GM23338 (cell line): ENCODE measurements at regions not wholly inside any gene's neighbourhood (a gene's known extent, or its start where the extent isn't known, plus 50 kb on each side); places are given as distances from the start of the nearest gene placed in this dataset.

Source experiments
- ATAC-seq: fragments of 200-7000 bp; cut with Tn5 transposase; 3 replicates; pipeline ENCODE4 v1.9.1; 2020
- DNase-seq: peaks from one replicate; pipeline ENCODE4 v3.0.0-alpha.2; 2015; ENCODE audit warnings: low spot score
- H2AFZ ChIP-seq: fragments of 200-600 bp; sonication (generic); 2 replicates; pipeline ENCODE4 v1.8.0; 2016; ENCODE audit warnings: antibody characterized with exemption, mild to moderate bottlenecking, moderate library complexity
- H3F3A ChIP-seq: fragments of 200-600 bp; sonication (generic); replicated peaks from 2 replicates; pipeline ENCODE4 v1.8.0; 2017; ENCODE audit warnings: antibody characterized with exemption, mixed run types, low read depth
- H3K27ac ChIP-seq: fragments of 200-600 bp; sonication (generic); 2 replicates; pipeline ENCODE4 v1.6.1; 2016; ENCODE audit warnings: low read depth
- H3K27me3 ChIP-seq: fragments of 200-600 bp; sonication (generic); 2 replicates; pipeline ENCODE4 v1.8.0; 2016; ENCODE audit warnings: mild to moderate bottlenecking, mixed run types, moderate library complexity; ENCODE audit not compliant: insufficient read depth
- H3K36me3 ChIP-seq: fragments of 200-600 bp; sonication (generic); 2 replicates; pipeline ENCODE4 v1.8.0; 2016; ENCODE audit warnings: mild to moderate bottlenecking; ENCODE audit not compliant: insufficient read depth
- H3K4me1 ChIP-seq: fragments of 200-600 bp; sonication (generic); 2 replicates; pipeline ENCODE4 v1.8.0; 2016; ENCODE audit warnings: mild to moderate bottlenecking, moderate library complexity; ENCODE audit not compliant: insufficient read depth
- H3K4me2 ChIP-seq: fragments of 200-600 bp; sonication (generic); 2 replicates; pipeline ENCODE4 v1.7.1; 2017; ENCODE audit warnings: mixed run types
- H3K4me3 ChIP-seq: fragments of 200-600 bp; sonication (generic); 2 replicates; pipeline ENCODE4 v1.6.1; 2016; ENCODE audit warnings: mixed run types
- H3K79me2 ChIP-seq: fragments of 200-600 bp; sonication (generic); replicated peaks from 2 replicates; pipeline ENCODE4 v1.8.0; 2017; ENCODE audit warnings: mild to moderate bottlenecking; ENCODE audit not compliant: insufficient read depth
- H3K9me2 ChIP-seq: fragments of 200-600 bp; sonication (generic); 2 replicates; pipeline ENCODE4 v1.8.0; 2017; ENCODE audit not compliant: insufficient read depth
- H4K20me1 ChIP-seq: fragments of 200-600 bp; sonication (generic); replicated peaks from 2 replicates; pipeline ENCODE4 v1.8.0; 2017; ENCODE audit warnings: mild to moderate bottlenecking; ENCODE audit not compliant: insufficient read depth
- H3K27ac Mint-ChIP-seq: 2 replicates; pipeline ENCODE4 v1.8.0; 2020; ENCODE audit warnings: inconsistent platforms, mild to moderate bottlenecking, moderate library complexity, mixed read lengths
- H3K27me3 Mint-ChIP-seq: 3 replicates; pipeline ENCODE4 v1.8.0; 2022; ENCODE audit warnings: low read depth, mild to moderate bottlenecking, moderate library complexity, mixed read lengths, inconsistent platforms; ENCODE audit not compliant: insufficient read depth, poor library complexity
- H3K36me3 Mint-ChIP-seq: 3 replicates; pipeline ENCODE4 v1.8.0; 2021; ENCODE audit warnings: low read depth, mild to moderate bottlenecking, inconsistent platforms, moderate library complexity, mixed read lengths
- H3K4me1 Mint-ChIP-seq: 3 replicates; pipeline ENCODE4 v1.8.0; 2020; ENCODE audit warnings: mild to moderate bottlenecking, inconsistent platforms, mixed read lengths
- H3K4me3 Mint-ChIP-seq: 3 replicates; pipeline ENCODE4 v1.8.0; 2021; ENCODE audit warnings: moderate library complexity, mild to moderate bottlenecking, inconsistent platforms, mixed read lengths
- H3K9me3 Mint-ChIP-seq: 3 replicates; pipeline ENCODE4 v1.8.0; 2020; ENCODE audit warnings: moderate library complexity, mild to moderate bottlenecking, inconsistent platforms, mixed read lengths
- CREB1 ChIP-seq: fragments of 250-450 bp; sonication (Bioruptor Pico); IDR thresholded peaks from 2 replicates; pipeline ENCODE4 v1.5.0; 2020; ENCODE audit warnings: low read depth, mild to moderate bottlenecking, moderate library complexity
- ETS1 ChIP-seq: IDR thresholded peaks from 2 replicates; pipeline ENCODE4 v1.6.1; 2016; ENCODE audit warnings: antibody characterized with exemption
- EZH2 ChIP-seq: fragments of 200-600 bp; sonication (generic); IDR thresholded peaks from one replicate; pipeline ENCODE4 v1.8.0; 2017; ENCODE audit warnings: antibody characterized with exemption, mild to moderate bottlenecking, low read depth; ENCODE audit not compliant: unreplicated experiment
- EZH2phosphoT487 ChIP-seq: fragments of 200-600 bp; sonication (generic); IDR thresholded peaks from one replicate; pipeline ENCODE4 v1.8.1; 2018; ENCODE audit warnings: antibody characterized with exemption; ENCODE audit not compliant: unreplicated experiment
- JUNB ChIP-seq: IDR thresholded peaks from one replicate; pipeline ENCODE4 v1.6.1; 2016; ENCODE audit warnings: antibody characterized with exemption; ENCODE audit not compliant: unreplicated experiment
- NANOG ChIP-seq: IDR thresholded peaks from 2 replicates; pipeline ENCODE4 v1.6.1; 2016; ENCODE audit warnings: antibody characterized with exemption, borderline replicate concordance
- POLR2AphosphoS5 ChIP-seq: IDR thresholded peaks from 2 replicates; pipeline ENCODE4 v1.6.1; 2016; ENCODE audit warnings: antibody characterized with exemption, low read depth
- STAT1 ChIP-seq: IDR thresholded peaks from one replicate; pipeline ENCODE4 v1.6.1; 2016; ENCODE audit warnings: antibody characterized with exemption; ENCODE audit not compliant: unreplicated experiment
- ZNF114 ChIP-seq: fragments of 250-450 bp; sonication (Bioruptor Pico); IDR thresholded peaks from 2 replicates; pipeline ENCODE4 v1.5.0; 2020; ENCODE audit warnings: mild to moderate bottlenecking, moderate library complexity
- ZNF331 ChIP-seq: fragments of 250-450 bp; sonication (Bioruptor Pico); IDR thresholded peaks from 2 replicates; pipeline ENCODE4 v1.5.0; 2020; ENCODE audit warnings: low read depth, mild to moderate bottlenecking, moderate library complexity
- TF ChIP-seq, protein P1 (sequence below): fragments of 250-450 bp; sonication (Bioruptor Pico); IDR thresholded peaks from 2 replicates; pipeline ENCODE4 v1.5.0; 2020; ENCODE audit warnings: mild to moderate bottlenecking, moderate library complexity
- TF ChIP-seq, protein P2 (sequence below): IDR thresholded peaks from one replicate; pipeline ENCODE4 v1.6.1; 2018; ENCODE audit warnings: antibody characterized with exemption; ENCODE audit not compliant: unreplicated experiment
- TF ChIP-seq, protein P3 (sequence below), 2 experiments: fragments of 200-600 bp in 1 of 2; sonication (generic) in 1 of 2; conservative IDR thresholded peaks; 2 replicates each; pipeline versions ENCODE4 v1.5.1 to v1.6.1; 2016 to 2017; ENCODE audit warnings: antibody characterized with exemption in 2 of 2, low read depth in 2 of 2, mild to moderate bottlenecking in 2 of 2, moderate library complexity in 1 of 2

DNA sequence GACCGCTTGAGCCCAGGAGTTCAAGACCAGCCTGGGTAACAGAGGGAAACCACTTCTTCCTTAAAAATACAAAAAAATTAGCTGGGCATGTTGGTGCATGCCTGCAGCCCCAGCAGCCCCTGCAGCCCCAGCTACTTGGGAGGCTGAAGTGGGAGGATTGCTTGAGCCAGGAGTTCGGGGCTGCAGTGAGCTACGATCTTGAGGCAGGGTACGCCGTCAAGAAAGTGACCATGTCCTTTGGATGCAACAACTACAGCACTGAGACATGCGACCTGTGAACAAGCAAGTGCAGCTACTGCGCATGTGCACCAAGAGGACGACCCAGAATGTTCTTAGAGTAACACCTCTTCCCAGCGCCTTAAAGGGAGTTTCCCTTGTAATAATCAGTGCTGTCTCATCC is 66.6 kb upstream of the ZNF479 start:
- Histone ChIP-seq H3K27ac (no peak overlapping the region), H2AFZ (no peak overlapping the region), H3F3A (no peaks in the 10 kb centered on the region), H4K20me1 (no peaks in the 10 kb centered on the region), H3K36me3 (0 out of 2 replicates have a peak, but pooled peaks cover 5% of the 10 kb centered on the region), H3K79me2 (no peaks in the 10 kb centered on the region), H3K27me3 (no peaks in the 10 kb centered on the region), H3K4me1 (no peaks in the 10 kb centered on the region), H3K4me2 (no peak overlapping the region), H3K9me2 (no peaks in the 10 kb centered on the region), H3K4me3 (no peak overlapping the region)
- TF ChIP-seq STAT1 (no peak), ZNF114 (no peak), POLR2AphosphoS5 (no peak), ETS1 (no peak), JUNB (no peak), EZH2phosphoT487 (no peak), ZNF331 (no peak), CREB1 (CRISPR knock-in tag) (no peak), EZH2 (no peak), NANOG (no peak)
- TF ChIP-seq, protein P1, sequence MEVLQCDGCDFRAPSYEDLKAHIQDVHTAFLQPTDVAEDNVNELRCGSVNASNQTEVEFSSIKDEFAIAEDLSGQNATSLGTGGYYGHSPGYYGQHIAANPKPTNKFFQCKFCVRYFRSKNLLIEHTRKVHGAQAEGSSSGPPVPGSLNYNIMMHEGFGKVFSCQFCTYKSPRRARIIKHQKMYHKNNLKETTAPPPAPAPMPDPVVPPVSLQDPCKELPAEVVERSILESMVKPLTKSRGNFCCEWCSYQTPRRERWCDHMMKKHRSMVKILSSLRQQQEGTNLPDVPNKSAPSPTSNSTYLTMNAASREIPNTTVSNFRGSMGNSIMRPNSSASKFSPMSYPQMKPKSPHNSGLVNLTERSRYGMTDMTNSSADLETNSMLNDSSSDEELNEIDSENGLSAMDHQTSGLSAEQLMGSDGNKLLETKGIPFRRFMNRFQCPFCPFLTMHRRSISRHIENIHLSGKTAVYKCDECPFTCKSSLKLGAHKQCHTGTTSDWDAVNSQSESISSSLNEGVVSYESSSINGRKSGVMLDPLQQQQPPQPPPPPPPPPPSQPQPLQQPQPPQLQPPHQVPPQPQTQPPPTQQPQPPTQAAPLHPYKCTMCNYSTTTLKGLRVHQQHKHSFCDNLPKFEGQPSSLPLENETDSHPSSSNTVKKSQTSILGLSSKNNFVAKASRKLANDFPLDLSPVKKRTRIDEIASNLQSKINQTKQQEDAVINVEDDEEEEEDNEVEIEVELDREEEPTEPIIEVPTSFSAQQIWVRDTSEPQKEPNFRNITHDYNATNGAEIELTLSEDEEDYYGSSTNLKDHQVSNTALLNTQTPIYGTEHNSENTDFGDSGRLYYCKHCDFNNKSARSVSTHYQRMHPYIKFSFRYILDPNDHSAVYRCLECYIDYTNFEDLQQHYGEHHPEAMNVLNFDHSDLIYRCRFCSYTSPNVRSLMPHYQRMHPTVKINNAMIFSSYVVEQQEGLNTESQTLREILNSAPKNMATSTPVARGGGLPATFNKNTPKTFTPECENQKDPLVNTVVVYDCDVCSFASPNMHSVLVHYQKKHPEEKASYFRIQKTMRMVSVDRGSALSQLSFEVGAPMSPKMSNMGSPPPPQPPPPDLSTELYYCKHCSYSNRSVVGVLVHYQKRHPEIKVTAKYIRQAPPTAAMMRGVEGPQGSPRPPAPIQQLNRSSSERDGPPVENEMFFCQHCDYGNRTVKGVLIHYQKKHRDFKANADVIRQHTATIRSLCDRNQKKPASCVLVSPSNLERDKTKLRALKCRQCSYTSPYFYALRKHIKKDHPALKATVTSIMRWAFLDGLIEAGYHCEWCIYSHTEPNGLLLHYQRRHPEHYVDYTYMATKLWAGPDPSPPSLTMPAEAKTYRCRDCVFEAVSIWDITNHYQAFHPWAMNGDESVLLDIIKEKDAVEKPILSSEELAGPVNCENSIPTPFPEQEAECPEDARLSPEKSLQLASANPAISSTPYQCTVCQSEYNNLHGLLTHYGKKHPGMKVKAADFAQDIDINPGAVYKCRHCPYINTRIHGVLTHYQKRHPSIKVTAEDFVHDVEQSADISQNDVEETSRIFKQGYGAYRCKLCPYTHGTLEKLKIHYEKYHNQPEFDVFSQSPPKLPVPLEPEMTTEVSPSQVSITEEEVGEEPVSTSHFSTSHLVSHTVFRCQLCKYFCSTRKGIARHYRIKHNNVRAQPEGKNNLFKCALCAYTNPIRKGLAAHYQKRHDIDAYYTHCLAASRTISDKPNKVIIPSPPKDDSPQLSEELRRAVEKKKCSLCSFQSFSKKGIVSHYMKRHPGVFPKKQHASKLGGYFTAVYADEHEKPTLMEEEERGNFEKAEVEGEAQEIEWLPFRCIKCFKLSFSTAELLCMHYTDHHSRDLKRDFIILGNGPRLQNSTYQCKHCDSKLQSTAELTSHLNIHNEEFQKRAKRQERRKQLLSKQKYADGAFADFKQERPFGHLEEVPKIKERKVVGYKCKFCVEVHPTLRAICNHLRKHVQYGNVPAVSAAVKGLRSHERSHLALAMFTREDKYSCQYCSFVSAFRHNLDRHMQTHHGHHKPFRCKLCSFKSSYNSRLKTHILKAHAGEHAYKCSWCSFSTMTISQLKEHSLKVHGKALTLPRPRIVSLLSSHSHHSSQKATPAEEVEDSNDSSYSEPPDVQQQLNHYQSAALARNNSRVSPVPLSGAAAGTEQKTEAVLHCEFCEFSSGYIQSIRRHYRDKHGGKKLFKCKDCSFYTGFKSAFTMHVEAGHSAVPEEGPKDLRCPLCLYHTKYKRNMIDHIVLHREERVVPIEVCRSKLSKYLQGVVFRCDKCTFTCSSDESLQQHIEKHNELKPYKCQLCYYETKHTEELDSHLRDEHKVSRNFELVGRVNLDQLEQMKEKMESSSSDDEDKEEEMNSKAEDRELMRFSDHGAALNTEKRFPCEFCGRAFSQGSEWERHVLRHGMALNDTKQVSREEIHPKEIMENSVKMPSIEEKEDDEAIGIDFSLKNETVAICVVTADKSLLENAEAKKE (CRISPR knock-in tag): no peak
- TF ChIP-seq, protein P2, sequence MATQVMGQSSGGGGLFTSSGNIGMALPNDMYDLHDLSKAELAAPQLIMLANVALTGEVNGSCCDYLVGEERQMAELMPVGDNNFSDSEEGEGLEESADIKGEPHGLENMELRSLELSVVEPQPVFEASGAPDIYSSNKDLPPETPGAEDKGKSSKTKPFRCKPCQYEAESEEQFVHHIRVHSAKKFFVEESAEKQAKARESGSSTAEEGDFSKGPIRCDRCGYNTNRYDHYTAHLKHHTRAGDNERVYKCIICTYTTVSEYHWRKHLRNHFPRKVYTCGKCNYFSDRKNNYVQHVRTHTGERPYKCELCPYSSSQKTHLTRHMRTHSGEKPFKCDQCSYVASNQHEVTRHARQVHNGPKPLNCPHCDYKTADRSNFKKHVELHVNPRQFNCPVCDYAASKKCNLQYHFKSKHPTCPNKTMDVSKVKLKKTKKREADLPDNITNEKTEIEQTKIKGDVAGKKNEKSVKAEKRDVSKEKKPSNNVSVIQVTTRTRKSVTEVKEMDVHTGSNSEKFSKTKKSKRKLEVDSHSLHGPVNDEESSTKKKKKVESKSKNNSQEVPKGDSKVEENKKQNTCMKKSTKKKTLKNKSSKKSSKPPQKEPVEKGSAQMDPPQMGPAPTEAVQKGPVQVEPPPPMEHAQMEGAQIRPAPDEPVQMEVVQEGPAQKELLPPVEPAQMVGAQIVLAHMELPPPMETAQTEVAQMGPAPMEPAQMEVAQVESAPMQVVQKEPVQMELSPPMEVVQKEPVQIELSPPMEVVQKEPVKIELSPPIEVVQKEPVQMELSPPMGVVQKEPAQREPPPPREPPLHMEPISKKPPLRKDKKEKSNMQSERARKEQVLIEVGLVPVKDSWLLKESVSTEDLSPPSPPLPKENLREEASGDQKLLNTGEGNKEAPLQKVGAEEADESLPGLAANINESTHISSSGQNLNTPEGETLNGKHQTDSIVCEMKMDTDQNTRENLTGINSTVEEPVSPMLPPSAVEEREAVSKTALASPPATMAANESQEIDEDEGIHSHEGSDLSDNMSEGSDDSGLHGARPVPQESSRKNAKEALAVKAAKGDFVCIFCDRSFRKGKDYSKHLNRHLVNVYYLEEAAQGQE: no peak
- TF ChIP-seq, protein P3, sequence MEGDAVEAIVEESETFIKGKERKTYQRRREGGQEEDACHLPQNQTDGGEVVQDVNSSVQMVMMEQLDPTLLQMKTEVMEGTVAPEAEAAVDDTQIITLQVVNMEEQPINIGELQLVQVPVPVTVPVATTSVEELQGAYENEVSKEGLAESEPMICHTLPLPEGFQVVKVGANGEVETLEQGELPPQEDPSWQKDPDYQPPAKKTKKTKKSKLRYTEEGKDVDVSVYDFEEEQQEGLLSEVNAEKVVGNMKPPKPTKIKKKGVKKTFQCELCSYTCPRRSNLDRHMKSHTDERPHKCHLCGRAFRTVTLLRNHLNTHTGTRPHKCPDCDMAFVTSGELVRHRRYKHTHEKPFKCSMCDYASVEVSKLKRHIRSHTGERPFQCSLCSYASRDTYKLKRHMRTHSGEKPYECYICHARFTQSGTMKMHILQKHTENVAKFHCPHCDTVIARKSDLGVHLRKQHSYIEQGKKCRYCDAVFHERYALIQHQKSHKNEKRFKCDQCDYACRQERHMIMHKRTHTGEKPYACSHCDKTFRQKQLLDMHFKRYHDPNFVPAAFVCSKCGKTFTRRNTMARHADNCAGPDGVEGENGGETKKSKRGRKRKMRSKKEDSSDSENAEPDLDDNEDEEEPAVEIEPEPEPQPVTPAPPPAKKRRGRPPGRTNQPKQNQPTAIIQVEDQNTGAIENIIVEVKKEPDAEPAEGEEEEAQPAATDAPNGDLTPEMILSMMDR (conservative IDR thresholded peaks at IDR 0.05; ENCODE audit: low read depth in 2 of 2): no peak
- no peaks in the 10 kb centered on the region for H3K4me1 Mint-ChIP-seq
- peaks cover 20% of the 10 kb centered on the region for H3K9me3 Mint-ChIP-seq
- peaks cover 2% of the 10 kb centered on the region for H3K27me3 Mint-ChIP-seq
- peaks cover 8% of the 10 kb centered on the region; the same call in 2 of the 3 replicates for H3K36me3 Mint-ChIP-seq
- DNase-seq: no peak
- H3K27ac Mint-ChIP-seq: no peak overlapping the region
- H3K4me3 Mint-ChIP-seq: no peak overlapping the region
- no peak for ATAC-seq
